OCI-LY1 (cell line): ENCODE measurements at regions not wholly inside any gene's neighbourhood (a gene's known extent, or its start where the extent isn't known, plus 50 kb on each side); places are given as distances from the start of the nearest gene placed in this dataset.

Experiments
- EZH2 ChIP-seq: fragments of 200-600 bp; sonication (generic), shearing (Covaris generic); IDR thresholded peaks from 2 replicates; pipeline ENCODE4 v1.8.0; 2017; ENCODE audit warnings: borderline replicate concordance, mixed run types, mild to moderate bottlenecking, antibody characterized with exemption, low read length, moderate library complexity, mixed read lengths
- TF ChIP-seq, protein P1 (sequence below): fragments of 200-600 bp; sonication (generic), shearing (Covaris generic); IDR thresholded peaks from 2 replicates; pipeline ENCODE4 v1.5.1; 2017; ENCODE audit warnings: mild to moderate bottlenecking, antibody characterized with exemption, low read length, moderate library complexity, mixed read lengths

DNA sequence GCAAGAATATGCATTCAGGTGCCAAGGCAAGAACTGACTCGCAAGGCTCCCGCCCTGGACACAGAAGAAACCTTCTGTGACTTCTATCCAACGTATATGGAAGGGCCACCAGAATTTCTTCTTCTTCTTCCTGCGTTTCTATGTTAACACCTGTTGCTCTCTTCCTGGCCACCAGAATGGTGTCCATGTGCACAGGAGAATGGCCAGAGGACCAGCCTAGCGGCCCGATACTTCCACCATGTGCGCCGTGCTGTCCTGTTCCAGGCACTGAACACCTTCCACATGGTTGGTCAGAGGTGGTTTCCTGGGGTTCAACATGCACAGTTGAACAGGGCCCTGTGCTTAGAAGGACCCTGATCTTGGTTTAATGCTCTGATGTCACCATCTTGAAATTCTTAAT lies 455.8 kb downstream of the BCL11B start:
- TF ChIP-seq, protein P1, sequence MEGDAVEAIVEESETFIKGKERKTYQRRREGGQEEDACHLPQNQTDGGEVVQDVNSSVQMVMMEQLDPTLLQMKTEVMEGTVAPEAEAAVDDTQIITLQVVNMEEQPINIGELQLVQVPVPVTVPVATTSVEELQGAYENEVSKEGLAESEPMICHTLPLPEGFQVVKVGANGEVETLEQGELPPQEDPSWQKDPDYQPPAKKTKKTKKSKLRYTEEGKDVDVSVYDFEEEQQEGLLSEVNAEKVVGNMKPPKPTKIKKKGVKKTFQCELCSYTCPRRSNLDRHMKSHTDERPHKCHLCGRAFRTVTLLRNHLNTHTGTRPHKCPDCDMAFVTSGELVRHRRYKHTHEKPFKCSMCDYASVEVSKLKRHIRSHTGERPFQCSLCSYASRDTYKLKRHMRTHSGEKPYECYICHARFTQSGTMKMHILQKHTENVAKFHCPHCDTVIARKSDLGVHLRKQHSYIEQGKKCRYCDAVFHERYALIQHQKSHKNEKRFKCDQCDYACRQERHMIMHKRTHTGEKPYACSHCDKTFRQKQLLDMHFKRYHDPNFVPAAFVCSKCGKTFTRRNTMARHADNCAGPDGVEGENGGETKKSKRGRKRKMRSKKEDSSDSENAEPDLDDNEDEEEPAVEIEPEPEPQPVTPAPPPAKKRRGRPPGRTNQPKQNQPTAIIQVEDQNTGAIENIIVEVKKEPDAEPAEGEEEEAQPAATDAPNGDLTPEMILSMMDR = no peak
- TF ChIP-seq EZH2 = no peak
